Keratinocyte (primary cell): ENCODE measurements at regions not wholly inside any gene's neighbourhood (a gene's known extent, or its start where the extent isn't known, plus 50 kb on each side); places are given as distances from the start of the nearest gene placed in this dataset.

Experiments
- DNase-seq: peaks from one replicate; pipeline ENCODE4 v3.0.0-alpha.2; 2011; ENCODE audit warnings: low read depth, missing footprints, low spot score
- FAIRE-seq: peaks from 2 replicates; lab custom pipeline; 2011; peaks lifted over from hg19 to GRCh38; lab: Jason Lieb, UNC
- H2AFZ ChIP-seq: 2 replicates; pipeline ENCODE4 v1.6.0; 2012; ENCODE audit warnings: low read length, control low read depth, inconsistent platforms; ENCODE audit not compliant: control insufficient read depth
- H3K27ac ChIP-seq: 2 replicates; pipeline ENCODE4 v1.5.1; 2011; ENCODE audit warnings: low read length; ENCODE audit not compliant: control insufficient read depth, insufficient read depth
- H3K27me3 ChIP-seq: 3 replicates; pipeline ENCODE4 v1.6.0; 2011; ENCODE audit warnings: low read length; ENCODE audit not compliant: control insufficient read depth, insufficient read depth; ENCODE audit errors: extremely low read depth
- H3K36me3 ChIP-seq, 2 experiments: 2 replicates in 1 of 2; 3 replicates in 1 of 2; pipeline ENCODE4 v1.5.1; 2011; ENCODE audit warnings: low read length in 2 of 2, mild to moderate bottlenecking in 1 of 2; ENCODE audit not compliant: control insufficient read depth in 2 of 2, insufficient read depth in 2 of 2; ENCODE audit errors: extremely low read depth in 1 of 2
- H3K4me1 ChIP-seq: 3 replicates; pipeline ENCODE4 v1.5.1; 2011; ENCODE audit warnings: low read length; ENCODE audit not compliant: control insufficient read depth, insufficient read depth; ENCODE audit errors: extremely low read depth
- H3K4me2 ChIP-seq: 3 replicates; pipeline ENCODE4 v1.6.0; 2011; ENCODE audit warnings: low read depth, low read length; ENCODE audit not compliant: control insufficient read depth, insufficient read depth; ENCODE audit errors: extremely low read depth
- H3K4me3 ChIP-seq, 3 experiments: fragments of 200-600 bp in 1 of 3; sonication (generic) in 1 of 3; 2 replicates in 2 of 3; 3 replicates in 1 of 3; pipeline ENCODE4 v1.5.1; 2011 to 2016; ENCODE audit warnings: low read length in 3 of 3, mild to moderate bottlenecking in 3 of 3, control low read depth in 2 of 3, inconsistent platforms in 1 of 3, low read depth in 1 of 3, mixed read lengths in 1 of 3, mixed run types in 1 of 3, moderate library complexity in 1 of 3; ENCODE audit not compliant: control insufficient read depth in 2 of 3, insufficient read depth in 2 of 3; ENCODE audit errors: extremely low read depth in 1 of 3
- H3K79me2 ChIP-seq: 2 replicates; pipeline ENCODE4 v1.6.0; 2012; ENCODE audit warnings: low read length; ENCODE audit not compliant: control insufficient read depth, insufficient read depth
- H3K9ac ChIP-seq: 3 replicates; pipeline ENCODE4 v1.6.0; 2011; ENCODE audit warnings: low read length; ENCODE audit not compliant: control insufficient read depth, insufficient read depth; ENCODE audit errors: extremely low read depth
- H3K9me1 ChIP-seq: 3 replicates; pipeline ENCODE4 v1.6.0; 2011; ENCODE audit warnings: low read length; ENCODE audit not compliant: control insufficient read depth, insufficient read depth; ENCODE audit errors: extremely low read depth
- H3K9me3 ChIP-seq: 2 replicates; pipeline ENCODE4 v1.5.1; 2012; ENCODE audit warnings: low read depth, low read length; ENCODE audit not compliant: control insufficient read depth
- H4K20me1 ChIP-seq: 3 replicates; pipeline ENCODE4 v1.6.0; 2011; ENCODE audit warnings: low read length; ENCODE audit not compliant: control insufficient read depth, insufficient read depth; ENCODE audit errors: extremely low read depth
- CTCF ChIP-seq, 3 experiments: IDR thresholded peaks in 1 of 3; conservative IDR thresholded peaks in 1 of 3; optimal IDR thresholded peaks in 1 of 3; 2 replicates in 2 of 3; 3 replicates in 1 of 3; pipeline versions ENCODE3 to v1.5.1; 2011; ENCODE audit warnings: low read length in 3 of 3, mild to moderate bottlenecking in 3 of 3, moderate library complexity in 2 of 3, control low read depth in 1 of 3, inconsistent platforms in 1 of 3; ENCODE audit not compliant: insufficient read depth in 2 of 3; ENCODE audit errors: extremely low read depth in 1 of 3
- EZH2 ChIP-seq: IDR thresholded peaks from one replicate; pipeline ENCODE4 v1.6.1; 2012; ENCODE audit warnings: inconsistent platforms, mild to moderate bottlenecking, low read length, moderate library complexity
- dilution Hi-C: fragments of 300-500 bp; cut with MboI; formaldehyde crosslinking; loops from one replicate; pipeline ENCODE4 v1.7.0; 2020; ENCODE audit warnings: low sequenced_read_pairs; ENCODE audit not compliant: extremely low pct_ligation_motif_present

GRCh38 chr7:110283056-110283455 is 807.9 kb upstream of the LRRN3 start:
- no peak for FAIRE-seq
- dilution Hi-C loops: no loop called here
- Histone ChIP-seq H3K27me3 (no peaks in the 10 kb centered on the region), H3K9me1 (no peaks in the 10 kb centered on the region), H2AFZ (no peak overlapping the region), H3K27ac (no peak overlapping the region), H3K9me3 (no peaks in the 10 kb centered on the region), H3K36me3 (no peaks in the 10 kb centered on the region), H3K4me2 (no peak overlapping the region), H3K9ac (no peak overlapping the region), H3K4me1 (no peaks in the 10 kb centered on the region), H3K79me2 (no peaks in the 10 kb centered on the region), H4K20me1 (no peaks in the 10 kb centered on the region), H3K4me3 (no peak overlapping the region)
- TF ChIP-seq EZH2 (no peak), CTCF (optimal IDR thresholded peaks at IDR 0.05 in 1 of 3, IDR thresholded peaks at IDR 0.05 in 1 of 3, conservative IDR thresholded peaks at IDR 0.05 in 1 of 3; ENCODE audit: extremely low read depth in 1 of 3, insufficient read depth in 2 of 3, low read length in 3 of 3) (no peak)
- no peak for DNase-seq

- FAIRE-seq (no peak), DNase-seq (no peak)
- Histone ChIP-seq H3K27me3 (no peaks in the 10 kb centered on the region), H3K4me3 (no peak overlapping the region), H4K20me1 (no peaks in the 10 kb centered on the region), H3K4me2 (no peak overlapping the region), H3K9me3 (no peaks in the 10 kb centered on the region), H3K36me3 (no peaks in the 10 kb centered on the region), H3K9me1 (no peaks in the 10 kb centered on the region), H3K27ac (no peak overlapping the region), H3K4me1 (no peaks in the 10 kb centered on the region), H3K9ac (no peak overlapping the region), H2AFZ (no peak overlapping the region), H3K79me2 (no peaks in the 10 kb centered on the region)
- TF ChIP-seq EZH2: no peak
- no peak for TF ChIP-seq CTCF (optimal IDR thresholded peaks at IDR 0.05 in 1 of 3, IDR thresholded peaks at IDR 0.05 in 1 of 3, conservative IDR thresholded peaks at IDR 0.05 in 1 of 3; ENCODE audit: extremely low read depth in 1 of 3, insufficient read depth in 2 of 3, low read length in 3 of 3)
- dilution Hi-C loops: no loop called here
These were observed 799.5 kb upstream of the LRRN3 start for GRCh38 chr7:110291430-110291829.
